NOMO-1 treated with DMSO at 0.1 percent for 48 hours (cell line): ENCODE measurements at regions not wholly inside any gene's neighbourhood (a gene's known extent, or its start where the extent isn't known, plus 50 kb on each side); places are given as distances from the start of the nearest gene placed in this dataset.

Experiments
- DNase-seq: peaks from one replicate; lab custom pipeline; 2025; ENCODE audit not compliant: unreplicated experiment; lab: John Stamatoyannopoulos, UW

DNA sequence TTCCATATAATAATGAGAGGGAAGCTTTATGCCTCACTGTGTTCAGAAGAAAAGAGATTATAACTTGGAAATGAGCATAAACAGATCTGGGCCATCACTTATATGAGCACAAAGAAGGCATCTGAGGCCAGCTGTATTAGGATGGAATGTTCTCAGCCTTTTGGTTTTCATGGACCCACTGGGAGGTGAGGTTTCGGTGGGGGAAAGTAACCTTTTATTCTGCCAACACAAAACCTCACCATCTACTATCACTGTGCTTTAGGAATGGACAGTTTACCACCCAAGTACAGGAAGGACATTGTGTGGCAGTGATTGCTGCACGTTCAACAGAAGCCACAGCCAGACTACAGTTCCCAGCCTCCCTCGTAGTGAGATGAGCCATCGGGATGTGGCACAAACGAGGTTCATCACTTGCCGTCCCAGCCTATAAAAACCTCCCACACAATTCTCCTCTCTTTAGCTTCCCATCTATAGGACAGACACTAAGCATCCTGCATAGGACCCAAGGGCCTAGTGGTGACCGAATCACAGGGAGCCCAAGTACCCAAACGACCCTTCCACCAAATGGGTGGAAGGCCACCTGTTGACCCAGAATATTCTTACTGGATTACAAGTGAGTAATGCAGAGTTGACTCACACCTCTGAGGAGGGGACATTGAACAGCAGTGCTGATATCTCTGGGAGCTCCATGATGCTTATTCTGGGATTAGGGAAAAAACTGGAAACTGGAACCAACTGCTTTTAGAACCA is 121.5 kb upstream of the RAG2 start:
- no peak for DNase-seq

- DNase-seq = no peak
Observed at GRCh38 chr11:36718451-36718850, 120.4 kb upstream of the RAG2 start.

GRCh38 chr11:36713715-36714114 is 115.7 kb upstream of the RAG2 start:
- DNase-seq = peak; percentile 67

DNA sequence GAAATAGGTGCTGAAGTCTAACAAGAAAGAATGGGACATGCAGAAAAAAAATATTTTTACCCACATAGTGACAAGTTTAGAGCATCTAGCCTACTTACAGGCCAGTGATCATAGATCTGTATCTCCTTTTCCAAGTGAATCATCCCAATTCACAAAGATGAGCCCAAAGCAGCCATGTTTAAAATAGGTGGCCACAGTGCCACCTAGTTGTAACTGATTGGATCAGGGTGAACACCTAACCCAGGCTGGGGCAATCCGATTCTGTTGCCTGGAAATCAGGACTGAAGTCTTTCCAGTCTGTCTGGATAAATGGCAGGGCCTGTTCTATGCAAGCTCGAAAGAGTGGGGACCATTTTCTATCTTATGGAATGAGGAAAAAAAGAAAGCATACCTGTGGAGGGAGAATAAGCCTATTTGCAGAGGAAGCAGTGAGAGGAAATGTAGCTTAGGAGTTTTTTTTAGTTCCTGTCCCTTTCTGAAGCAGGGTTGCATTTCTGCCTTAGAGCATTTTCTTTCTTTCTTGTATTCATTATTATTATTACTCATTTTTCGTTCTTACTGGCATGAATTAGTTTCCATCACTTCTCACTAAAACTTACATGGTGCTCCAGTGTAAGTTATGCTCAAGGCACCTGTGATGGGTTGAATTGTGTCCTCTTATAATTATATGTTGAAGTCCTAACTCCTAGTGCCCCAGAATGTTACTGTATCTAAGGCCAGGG is 113.2 kb upstream of the RAG2 start:
- no peak for DNase-seq
